Astrocyte of the cerebellum (primary cell): ENCODE measurements at regions not wholly inside any gene's neighbourhood (a gene's known extent, or its start where the extent isn't known, plus 50 kb on each side); places are given as distances from the start of the nearest gene placed in this dataset.

Source experiments
- DNase-seq: peaks from one replicate; pipeline ENCODE4 v3.0.0-alpha.2; 2011; ENCODE audit warnings: low read depth
- H3K4me3 ChIP-seq: 2 replicates; pipeline ENCODE4 v1.5.1; 2011; ENCODE audit warnings: mild to moderate bottlenecking, low read depth, low read length, moderate library complexity
- in situ Hi-C: cut with HindIII; loops from 2 replicates; pipeline ENCODE4 v1.10.0; 2017; ENCODE audit warnings: low sequenced_read_pairs
- TF ChIP-seq, protein P1 (sequence below): IDR thresholded peaks from 2 replicates; pipeline ENCODE4 v1.5.1; 2012; ENCODE audit warnings: low read length, low read depth, moderate library complexity, mild to moderate bottlenecking; ENCODE audit errors: missing control alignments

- DNase-seq: no peak
- no peak overlapping the region for H3K4me3 ChIP-seq
- TF ChIP-seq, protein P1, sequence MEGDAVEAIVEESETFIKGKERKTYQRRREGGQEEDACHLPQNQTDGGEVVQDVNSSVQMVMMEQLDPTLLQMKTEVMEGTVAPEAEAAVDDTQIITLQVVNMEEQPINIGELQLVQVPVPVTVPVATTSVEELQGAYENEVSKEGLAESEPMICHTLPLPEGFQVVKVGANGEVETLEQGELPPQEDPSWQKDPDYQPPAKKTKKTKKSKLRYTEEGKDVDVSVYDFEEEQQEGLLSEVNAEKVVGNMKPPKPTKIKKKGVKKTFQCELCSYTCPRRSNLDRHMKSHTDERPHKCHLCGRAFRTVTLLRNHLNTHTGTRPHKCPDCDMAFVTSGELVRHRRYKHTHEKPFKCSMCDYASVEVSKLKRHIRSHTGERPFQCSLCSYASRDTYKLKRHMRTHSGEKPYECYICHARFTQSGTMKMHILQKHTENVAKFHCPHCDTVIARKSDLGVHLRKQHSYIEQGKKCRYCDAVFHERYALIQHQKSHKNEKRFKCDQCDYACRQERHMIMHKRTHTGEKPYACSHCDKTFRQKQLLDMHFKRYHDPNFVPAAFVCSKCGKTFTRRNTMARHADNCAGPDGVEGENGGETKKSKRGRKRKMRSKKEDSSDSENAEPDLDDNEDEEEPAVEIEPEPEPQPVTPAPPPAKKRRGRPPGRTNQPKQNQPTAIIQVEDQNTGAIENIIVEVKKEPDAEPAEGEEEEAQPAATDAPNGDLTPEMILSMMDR: no peak
- in situ Hi-C loops: no loop called here
Observed at GRCh38 chr3:30356866-30357753, 249.3 kb upstream of the TGFBR2 start.

GRCh38 chr3:30357897-30358296 lies 248.5 kb upstream of the TGFBR2 start:
- H3K4me3 ChIP-seq: no peak overlapping the region
- TF ChIP-seq, protein P1: no peak
- in situ Hi-C loops: no loop called here
- no peak for DNase-seq

- in situ Hi-C loops: no loop called here
- TF ChIP-seq, protein P1: no peak
- no peak overlapping the region for H3K4me3 ChIP-seq
- no peak for DNase-seq
Observed at GRCh38 chr3:30358871-30359270, 247.5 kb upstream of the TGFBR2 start.

- DNase-seq: no peak
- no peak overlapping the region for H3K4me3 ChIP-seq
- TF ChIP-seq, protein P1: no peak
- in situ Hi-C loops: no loop called here
Observed at GRCh38 chr3:30368978-30369377, 237.4 kb upstream of the TGFBR2 start.

DNA sequence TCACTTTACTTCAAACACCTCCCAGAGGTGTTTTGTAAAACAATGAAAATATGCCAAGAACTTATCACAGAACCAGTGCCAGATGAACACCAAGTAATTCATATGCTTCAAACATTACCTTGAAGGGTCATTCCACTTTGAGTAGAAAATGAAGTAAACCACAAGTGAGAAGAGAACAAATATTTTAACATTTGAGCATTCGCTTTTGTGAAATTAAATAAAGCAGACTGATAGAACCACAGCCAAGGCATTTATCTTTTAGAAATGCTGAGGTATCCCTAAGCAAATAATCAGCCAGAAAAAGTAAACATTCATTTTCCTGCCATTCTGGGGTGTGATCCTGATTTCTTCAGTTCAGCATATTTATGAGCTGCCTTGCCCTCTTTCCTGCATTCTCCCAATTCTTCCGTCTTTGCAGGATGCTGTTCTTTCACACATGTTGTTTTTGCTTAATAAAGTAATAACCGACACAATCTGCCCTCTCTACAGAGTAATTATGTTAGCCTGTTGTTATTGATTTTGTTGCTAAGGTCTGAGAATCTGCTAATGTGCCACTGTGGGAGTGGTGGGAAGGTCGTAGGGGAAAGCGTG lies 235.6 kb upstream of the TGFBR2 start:
- in situ Hi-C loops: no loop called here
- TF ChIP-seq, protein P1: no peak
- DNase-seq: peak; percentile 51
- no peak overlapping the region for H3K4me3 ChIP-seq

DNA sequence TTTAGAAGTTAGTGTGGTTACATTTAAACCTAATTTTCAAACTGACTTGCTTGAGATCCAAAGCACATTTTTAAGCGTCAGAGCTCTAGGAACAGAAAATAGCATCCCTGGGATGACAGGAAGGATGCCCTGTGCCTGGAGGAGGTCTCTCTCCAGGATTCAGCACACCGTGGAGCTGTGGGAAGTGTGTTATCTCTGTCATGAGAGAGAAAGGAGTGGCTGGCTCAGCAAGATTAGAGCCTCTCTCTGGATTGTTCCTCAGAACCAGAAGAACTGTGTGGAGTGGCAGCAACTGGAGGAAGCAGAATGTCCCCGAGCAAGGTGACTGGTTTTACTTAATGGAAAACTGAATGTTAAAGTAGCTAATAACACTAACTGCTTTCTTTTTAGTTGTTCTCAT lies 233.6 kb upstream of the TGFBR2 start:
- no peak overlapping the region for H3K4me3 ChIP-seq
- in situ Hi-C loops: no loop called here
- TF ChIP-seq, protein P1: no peak
- DNase-seq: no peak
